ENCODE measurements at regions not wholly inside any gene's neighbourhood (a gene's known extent, or its start where the extent isn't known, plus 50 kb on each side); places are given as distances from the start of the nearest gene placed in this dataset.

DNA sequence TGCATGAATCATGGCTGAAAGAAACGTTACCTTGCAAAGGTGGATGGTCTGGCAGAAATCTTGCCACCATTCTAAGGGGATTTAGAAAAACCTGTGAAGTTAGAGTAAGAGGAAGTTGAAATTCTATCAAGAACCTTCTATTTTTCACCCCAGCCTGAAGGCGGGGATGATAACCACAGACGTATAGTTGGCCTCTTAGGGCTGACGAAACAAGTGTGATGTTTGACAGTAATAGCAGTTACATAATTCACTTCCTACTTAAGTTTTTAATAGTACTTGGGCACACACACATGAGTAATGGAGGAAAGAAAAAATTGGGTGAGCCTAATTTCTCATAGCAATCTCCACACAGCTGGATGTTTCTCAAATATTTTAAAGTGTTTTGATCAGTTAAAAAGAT lies 336.6 kb upstream of the SALL3 start:
- H3K4me1 Mint-ChIP-seq (ENCODE audit: low read depth) = no peaks in the 10 kb centered on the region
- H3K27me3 Mint-ChIP-seq (ENCODE audit: low read depth) = no peaks in the 10 kb centered on the region
- no peak overlapping the region for H3K27ac Mint-ChIP-seq
- DNase-seq (ENCODE audit: low spot score) = no peak
- no peak overlapping the region for H3K4me3 Mint-ChIP-seq
- no peaks in the 10 kb centered on the region for H3K9me3 Mint-ChIP-seq
- no peaks in the 10 kb centered on the region for H3K36me3 Mint-ChIP-seq (ENCODE audit: low read depth)

DNA sequence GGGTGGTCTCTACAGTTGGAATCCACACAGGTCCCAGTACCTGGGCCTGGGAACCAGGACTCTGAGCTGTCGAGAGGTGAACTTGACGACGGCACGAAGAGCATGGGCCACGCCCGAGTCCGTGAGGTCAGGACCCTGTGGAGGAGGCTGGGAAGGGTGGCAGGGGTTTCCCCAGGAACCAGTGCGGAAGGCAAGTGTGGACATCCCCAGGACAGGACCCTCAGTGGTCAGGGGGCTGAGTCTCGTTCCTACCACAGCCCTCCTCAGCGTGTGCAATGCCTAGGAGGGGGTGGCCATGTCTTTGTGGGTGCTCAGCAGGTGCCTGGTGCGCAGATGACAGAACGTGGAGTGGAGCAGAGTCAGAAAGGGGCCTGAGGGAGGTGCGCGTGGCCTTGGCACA lies 335.6 kb upstream of the SALL3 start:
- Mint-ChIP-seq H3K27me3 (ENCODE audit: low read depth) (no peaks in the 10 kb centered on the region), H3K4me3 (no peak overlapping the region), H3K36me3 (ENCODE audit: low read depth) (no peaks in the 10 kb centered on the region), H3K4me1 (ENCODE audit: low read depth) (no peaks in the 10 kb centered on the region), H3K27ac (no peak overlapping the region), H3K9me3 (no peaks in the 10 kb centered on the region)
- no peak for DNase-seq (ENCODE audit: low spot score)

DNA sequence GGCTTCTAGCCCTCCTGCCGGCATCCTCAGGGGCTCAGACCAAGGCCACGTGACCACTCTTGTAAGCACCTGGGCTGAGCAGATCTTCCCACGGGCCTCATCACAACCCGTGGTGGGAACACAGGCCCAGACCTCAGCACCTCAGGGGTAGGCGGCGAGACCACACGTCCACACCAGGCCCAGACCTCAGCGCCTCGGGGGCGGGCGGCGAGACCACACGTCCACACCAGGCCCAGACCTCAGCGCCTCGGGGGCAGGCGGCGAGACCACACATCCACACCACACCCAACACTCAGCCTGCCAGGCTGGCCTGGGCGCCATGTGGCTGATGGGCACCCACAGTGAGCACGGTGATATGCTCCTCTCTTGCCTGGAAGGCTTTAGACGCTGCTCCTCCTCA lies 334.4 kb upstream of the SALL3 start:
- H3K27ac Mint-ChIP-seq = no peak overlapping the region
- no peak overlapping the region for H3K4me3 Mint-ChIP-seq
- no peaks in the 10 kb centered on the region for H3K36me3 Mint-ChIP-seq (ENCODE audit: low read depth)
- H3K27me3 Mint-ChIP-seq (ENCODE audit: low read depth) = no peaks in the 10 kb centered on the region
- no peaks in the 10 kb centered on the region for H3K4me1 Mint-ChIP-seq (ENCODE audit: low read depth)
- no peaks in the 10 kb centered on the region for H3K9me3 Mint-ChIP-seq
- DNase-seq (ENCODE audit: low spot score) = no peak

DNA sequence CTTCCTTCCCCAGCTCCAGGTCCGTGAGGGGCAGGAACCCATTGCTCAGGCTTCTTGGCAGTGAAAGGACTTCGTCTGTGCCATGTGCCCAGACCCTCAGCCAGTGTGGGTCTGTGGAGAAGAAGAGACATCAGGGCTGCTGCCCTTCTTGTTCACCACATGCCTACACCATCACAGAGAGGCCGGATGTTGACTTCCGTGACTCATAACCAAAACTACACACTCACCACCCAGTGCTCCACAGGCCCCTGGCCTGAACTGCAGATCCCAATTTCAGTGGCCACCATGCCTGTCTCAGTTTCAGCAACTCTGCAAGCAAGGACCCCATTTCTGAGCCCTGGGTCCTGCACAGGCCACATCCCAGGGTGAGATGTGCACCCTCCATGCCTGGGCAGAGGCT lies 332.6 kb upstream of the SALL3 start:
- Mint-ChIP-seq H3K36me3 (ENCODE audit: low read depth) (no peaks in the 10 kb centered on the region), H3K4me1 (ENCODE audit: low read depth) (no peaks in the 10 kb centered on the region), H3K27me3 (ENCODE audit: low read depth) (no peaks in the 10 kb centered on the region), H3K4me3 (no peak overlapping the region), H3K9me3 (no peaks in the 10 kb centered on the region), H3K27ac (no peak overlapping the region)
- DNase-seq (ENCODE audit: low spot score) = no peak

DNA sequence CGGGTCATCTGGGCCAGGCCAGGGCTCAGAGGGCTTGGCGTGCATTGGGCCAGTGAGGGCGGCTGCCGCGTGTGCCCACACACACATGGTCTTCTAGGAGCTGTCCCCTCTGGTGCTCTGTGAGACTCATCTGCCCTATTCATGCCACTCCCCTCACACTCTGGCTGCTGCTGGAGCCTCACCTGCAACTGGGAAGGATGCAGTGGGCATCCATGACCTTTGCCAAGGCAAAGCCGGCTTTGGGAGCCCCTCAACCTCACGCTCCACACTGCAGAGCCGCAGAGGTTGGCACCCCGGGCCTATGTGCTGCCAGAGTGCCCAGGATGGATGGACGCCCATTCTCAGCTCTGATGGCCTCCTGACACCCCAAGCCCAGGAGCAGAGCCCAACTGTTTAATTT lies 330.2 kb upstream of the SALL3 start:
- H3K27me3 Mint-ChIP-seq (ENCODE audit: low read depth) = no peaks in the 10 kb centered on the region
- no peak overlapping the region for H3K27ac Mint-ChIP-seq
- no peaks in the 10 kb centered on the region for H3K4me1 Mint-ChIP-seq (ENCODE audit: low read depth)
- H3K9me3 Mint-ChIP-seq = peaks cover 4% of the 10 kb centered on the region
- H3K4me3 Mint-ChIP-seq = no peak overlapping the region
- H3K36me3 Mint-ChIP-seq (ENCODE audit: low read depth) = no peaks in the 10 kb centered on the region
- no peak for DNase-seq (ENCODE audit: low spot score)

DNA sequence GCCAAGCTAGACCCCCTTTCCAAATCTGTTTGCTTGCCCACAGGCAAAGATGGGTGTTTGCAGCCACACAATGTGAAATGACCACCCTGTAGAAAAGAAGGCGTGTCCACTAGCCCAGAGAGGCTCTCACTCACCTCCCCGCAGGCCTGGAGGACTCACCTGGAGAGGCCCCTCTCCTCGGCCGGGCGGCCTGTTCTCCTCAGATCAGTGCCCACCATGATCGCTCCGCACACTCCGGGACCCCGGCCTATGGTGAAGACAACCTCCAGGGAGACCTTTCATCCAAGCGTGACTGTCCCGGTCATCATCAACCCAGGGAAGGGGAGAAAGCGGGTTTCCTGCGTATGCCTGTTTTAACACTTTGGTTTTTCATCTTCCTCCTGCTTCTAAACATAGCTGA lies 328.7 kb upstream of the SALL3 start:
- H3K4me1 Mint-ChIP-seq (ENCODE audit: low read depth) = no peaks in the 10 kb centered on the region
- H3K27me3 Mint-ChIP-seq (ENCODE audit: low read depth) = no peaks in the 10 kb centered on the region
- no peak overlapping the region for H3K4me3 Mint-ChIP-seq

DNA sequence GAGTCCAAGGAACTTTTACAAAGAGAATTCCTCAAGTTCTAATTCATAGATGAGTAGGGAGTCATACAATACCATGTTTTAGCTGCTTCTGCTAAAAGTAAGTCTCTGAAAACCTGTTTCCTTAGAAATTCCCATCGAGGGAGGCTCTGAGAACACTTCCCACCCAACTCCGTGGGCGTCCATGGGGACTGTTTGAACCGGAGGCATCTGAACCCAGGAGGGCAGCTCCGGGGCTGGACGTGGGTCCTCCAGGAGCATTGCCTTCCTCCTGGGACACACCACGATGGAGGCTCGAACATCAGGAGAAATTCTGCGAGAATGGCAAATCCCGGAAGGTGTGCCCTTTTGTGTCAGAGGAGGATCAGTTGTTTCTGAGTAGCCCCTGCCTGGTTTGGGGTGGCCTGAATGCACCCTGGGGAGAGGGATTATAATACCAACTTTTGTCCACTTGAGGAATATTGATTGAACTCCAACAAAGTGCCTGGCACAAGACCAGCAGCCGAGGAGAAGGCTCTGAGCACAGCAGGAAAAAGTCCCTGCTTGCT lies 327.5 kb upstream of the SALL3 start:
- Mint-ChIP-seq H3K4me3 (no peak overlapping the region), H3K4me1 (ENCODE audit: low read depth) (no peaks in the 10 kb centered on the region), H3K27ac (no peak overlapping the region), H3K27me3 (ENCODE audit: low read depth) (no peaks in the 10 kb centered on the region), H3K9me3 (peaks cover 4% of the 10 kb centered on the region), H3K36me3 (ENCODE audit: low read depth) (no peaks in the 10 kb centered on the region)
- no peak for DNase-seq (ENCODE audit: low spot score)

More for the DNA sequence above, 328.7 kb upstream of the SALL3 start:
- no peak for DNase-seq (ENCODE audit: low spot score)
- Mint-ChIP-seq H3K9me3 (peaks cover 4% of the 10 kb centered on the region), H3K36me3 (ENCODE audit: low read depth) (no peaks in the 10 kb centered on the region), H3K27ac (no peak overlapping the region)

DNA sequence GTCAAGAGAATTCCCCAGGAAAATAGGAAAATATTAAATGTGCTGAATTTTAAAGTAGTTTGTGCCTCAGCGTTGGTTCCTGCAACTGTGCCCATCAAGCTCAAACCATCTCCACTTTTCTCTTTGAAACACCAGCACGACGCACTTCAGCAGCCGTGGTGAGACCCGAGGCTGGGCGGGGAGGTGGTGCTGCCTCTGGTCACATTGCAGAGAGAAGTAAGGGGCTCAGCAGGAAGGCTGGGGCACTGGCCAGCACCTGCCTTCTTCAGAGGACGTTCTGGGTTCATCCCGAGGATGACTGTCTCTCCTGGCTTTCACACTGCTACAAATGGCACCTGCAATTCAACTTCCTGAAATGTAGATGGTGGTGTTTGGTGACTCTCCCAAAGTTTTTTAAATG lies 323.7 kb upstream of the SALL3 start:
- H3K4me3 Mint-ChIP-seq = no peak overlapping the region
- H3K9me3 Mint-ChIP-seq = peaks cover 4% of the 10 kb centered on the region
- DNase-seq (ENCODE audit: low spot score) = no peak
- no peaks in the 10 kb centered on the region for H3K27me3 Mint-ChIP-seq (ENCODE audit: low read depth)
- H3K27ac Mint-ChIP-seq = no peak overlapping the region
- H3K36me3 Mint-ChIP-seq (ENCODE audit: low read depth) = no peaks in the 10 kb centered on the region
- H3K4me1 Mint-ChIP-seq (ENCODE audit: low read depth) = no peaks in the 10 kb centered on the region

DNA sequence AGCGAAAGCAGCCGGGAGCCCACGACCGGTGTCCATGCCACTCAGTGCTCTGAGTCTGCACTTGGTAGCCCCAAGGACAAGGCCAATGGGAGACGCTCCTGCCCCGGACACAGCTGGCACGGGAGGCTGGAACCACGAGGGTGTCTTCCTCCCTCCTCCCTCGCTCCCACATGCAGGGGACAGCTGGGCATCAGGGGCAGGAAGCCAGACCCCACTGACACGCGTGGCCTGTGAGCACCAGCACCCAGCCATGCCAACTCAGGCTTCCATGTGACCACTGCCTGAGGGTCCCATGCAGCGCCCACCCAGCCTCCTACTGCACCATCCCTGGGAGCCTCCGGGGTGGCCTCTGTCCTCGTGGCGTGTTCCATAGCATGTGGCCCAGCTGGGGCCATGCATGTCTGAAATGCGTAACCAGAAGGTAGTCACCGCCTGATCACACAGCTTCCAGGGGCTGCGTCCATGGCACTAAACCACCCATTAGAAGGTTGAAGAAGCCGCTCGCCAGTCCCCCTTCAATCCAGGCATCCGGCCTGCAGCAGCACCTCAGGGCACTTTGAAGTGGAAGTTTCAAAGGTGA lies 323.2 kb upstream of the SALL3 start:
- DNase-seq (ENCODE audit: low spot score) = no peak
- Mint-ChIP-seq H3K4me1 (ENCODE audit: low read depth) (no peaks in the 10 kb centered on the region), H3K27me3 (ENCODE audit: low read depth) (no peaks in the 10 kb centered on the region), H3K4me3 (no peak overlapping the region), H3K27ac (no peak overlapping the region), H3K9me3 (peaks cover 4% of the 10 kb centered on the region), H3K36me3 (ENCODE audit: low read depth) (no peaks in the 10 kb centered on the region)

DNA sequence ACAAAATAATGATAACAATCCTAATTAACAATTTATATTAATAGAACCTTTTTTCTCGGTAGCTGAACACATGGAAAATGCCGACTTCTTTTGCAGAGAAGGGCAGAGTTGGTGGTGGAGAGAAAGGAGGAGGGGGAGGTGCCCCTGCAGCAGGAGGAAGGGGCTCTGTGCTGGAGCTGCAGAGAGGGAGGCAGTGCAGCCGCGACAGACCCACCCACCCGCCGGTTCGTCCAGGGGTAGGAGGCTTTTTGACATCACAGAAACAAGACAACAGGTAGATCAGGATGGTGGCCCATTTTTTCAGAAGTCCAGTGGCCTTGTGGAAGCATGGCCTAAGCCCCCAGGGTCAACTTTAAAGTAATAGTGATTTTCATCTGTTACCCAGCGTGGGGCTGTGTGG lies 321.1 kb upstream of the SALL3 start:
- no peaks in the 10 kb centered on the region for H3K36me3 Mint-ChIP-seq (ENCODE audit: low read depth)
- no peak for DNase-seq (ENCODE audit: low spot score)
- H3K27me3 Mint-ChIP-seq (ENCODE audit: low read depth) = no peaks in the 10 kb centered on the region
- H3K9me3 Mint-ChIP-seq = no peaks in the 10 kb centered on the region
- H3K4me3 Mint-ChIP-seq = no peak overlapping the region
- H3K4me1 Mint-ChIP-seq (ENCODE audit: low read depth) = no peaks in the 10 kb centered on the region
- no peak overlapping the region for H3K27ac Mint-ChIP-seq

DNA sequence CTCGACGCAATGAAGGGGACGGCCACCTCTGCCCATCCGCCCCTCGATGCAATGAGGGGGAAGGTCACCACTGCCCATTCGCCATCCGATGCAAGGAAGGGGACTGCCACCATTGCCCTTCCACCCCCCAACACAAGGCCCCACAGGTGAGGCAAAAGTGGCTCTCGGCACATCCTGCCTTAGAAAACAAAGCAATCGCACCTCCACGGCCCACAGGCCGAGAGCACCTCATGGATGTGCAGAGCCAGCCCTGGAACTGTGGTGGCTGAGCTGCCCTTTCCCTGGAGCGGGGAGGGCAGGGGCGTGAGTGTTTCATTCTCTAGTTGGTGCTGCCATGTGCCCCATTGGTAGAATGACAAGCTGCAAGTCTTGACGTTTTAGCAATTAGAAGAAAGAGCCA lies 320.6 kb upstream of the SALL3 start:
- H3K36me3 Mint-ChIP-seq (ENCODE audit: low read depth) = no peaks in the 10 kb centered on the region
- no peak overlapping the region for H3K4me3 Mint-ChIP-seq
- no peaks in the 10 kb centered on the region for H3K4me1 Mint-ChIP-seq (ENCODE audit: low read depth)
- H3K27me3 Mint-ChIP-seq (ENCODE audit: low read depth) = no peaks in the 10 kb centered on the region
- DNase-seq (ENCODE audit: low spot score) = no peak
- H3K27ac Mint-ChIP-seq = no peak overlapping the region
- no peaks in the 10 kb centered on the region for H3K9me3 Mint-ChIP-seq

DNA sequence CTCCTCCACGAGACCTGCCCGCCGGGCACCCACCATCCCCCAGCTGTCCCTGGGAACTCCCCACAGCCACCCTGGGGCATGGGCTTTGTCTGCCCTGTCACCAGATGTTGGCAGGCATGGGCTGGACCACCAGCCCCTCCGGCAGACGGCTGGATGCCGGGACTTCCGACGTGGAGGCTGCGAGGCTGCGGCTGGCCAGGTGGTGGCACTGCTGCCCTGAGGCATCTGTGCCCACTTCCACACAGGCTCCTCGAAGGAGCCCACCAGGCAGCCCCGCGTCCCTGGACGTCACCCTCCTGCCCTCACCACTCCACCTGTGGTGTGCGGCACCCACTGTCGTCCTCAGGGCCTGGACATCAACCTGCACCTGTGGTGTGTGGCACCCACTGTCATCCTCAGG lies 319.9 kb upstream of the SALL3 start:
- H3K36me3 Mint-ChIP-seq (ENCODE audit: low read depth) = no peaks in the 10 kb centered on the region
- H3K27ac Mint-ChIP-seq = no peak overlapping the region
- no peaks in the 10 kb centered on the region for H3K9me3 Mint-ChIP-seq
- H3K27me3 Mint-ChIP-seq (ENCODE audit: low read depth) = no peaks in the 10 kb centered on the region
- H3K4me3 Mint-ChIP-seq = no peak overlapping the region
- DNase-seq (ENCODE audit: low spot score) = no peak
- no peaks in the 10 kb centered on the region for H3K4me1 Mint-ChIP-seq (ENCODE audit: low read depth)

DNA sequence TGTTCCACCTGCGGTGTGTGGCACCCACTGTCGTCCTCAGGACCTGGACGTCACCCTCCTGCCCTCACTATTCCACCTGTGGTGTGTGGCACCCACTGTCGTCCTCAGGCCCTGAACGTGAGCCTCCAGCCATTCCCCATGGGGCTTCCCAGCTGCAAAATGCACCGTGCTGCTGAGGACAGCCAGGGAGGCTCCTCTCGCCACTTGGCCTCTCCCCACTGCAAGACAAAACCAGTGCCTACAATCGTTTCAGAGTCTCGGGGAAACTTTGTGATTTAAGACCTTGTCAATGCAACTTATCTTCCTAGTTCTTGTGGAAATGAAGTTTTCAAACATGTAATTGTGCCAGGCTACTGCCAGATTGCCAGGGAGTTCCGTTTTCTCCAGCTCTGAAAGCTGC lies 319.3 kb upstream of the SALL3 start:
- Mint-ChIP-seq H3K36me3 (ENCODE audit: low read depth) (no peaks in the 10 kb centered on the region), H3K27me3 (ENCODE audit: low read depth) (no peaks in the 10 kb centered on the region), H3K27ac (no peak overlapping the region), H3K4me1 (ENCODE audit: low read depth) (no peaks in the 10 kb centered on the region), H3K9me3 (no peaks in the 10 kb centered on the region), H3K4me3 (no peak overlapping the region)
- DNase-seq (ENCODE audit: low spot score) = no peak

DNA sequence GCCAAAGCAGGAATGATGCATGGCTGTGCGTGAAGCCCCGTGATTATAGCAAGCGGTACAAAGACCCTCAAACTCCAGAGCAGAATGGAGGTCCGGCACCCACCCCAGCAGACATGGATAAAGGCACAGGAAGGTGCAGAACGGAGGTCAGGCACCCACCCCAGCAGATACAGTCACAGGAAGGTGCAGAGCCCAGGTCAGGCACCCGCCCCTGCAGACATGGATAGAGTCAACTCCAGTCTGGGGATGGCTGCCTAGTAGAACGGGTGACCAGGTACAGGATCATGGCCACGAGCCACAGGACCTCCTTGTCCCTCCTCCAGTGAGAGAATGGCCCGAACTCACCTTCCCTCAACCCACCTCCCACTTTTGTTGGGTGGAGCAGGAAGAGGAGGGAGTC lies 318.3 kb upstream of the SALL3 start:
- no peak overlapping the region for H3K27ac Mint-ChIP-seq
- H3K36me3 Mint-ChIP-seq (ENCODE audit: low read depth) = no peaks in the 10 kb centered on the region

DNA sequence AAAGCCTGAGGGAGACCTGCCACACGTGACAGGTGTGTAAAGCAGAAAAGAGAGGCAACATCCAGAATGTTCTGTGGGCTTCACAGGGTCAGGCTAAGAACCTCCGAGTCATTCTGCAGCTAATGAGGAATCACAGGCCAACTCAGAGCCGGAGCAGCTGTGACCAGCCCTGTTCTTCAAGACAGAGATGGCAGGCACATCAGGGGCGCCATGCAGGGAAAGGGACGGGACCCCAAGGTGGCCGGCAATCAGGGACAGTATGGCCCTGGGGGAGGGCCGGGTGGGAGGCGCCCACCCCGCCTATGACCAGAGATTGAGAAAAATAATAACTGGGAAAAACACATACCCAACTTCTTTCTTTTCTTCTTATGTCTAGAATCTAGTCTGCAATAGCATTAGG lies 316.7 kb upstream of the SALL3 start:
- no peaks in the 10 kb centered on the region for H3K27me3 Mint-ChIP-seq (ENCODE audit: low read depth)
- no peaks in the 10 kb centered on the region for H3K9me3 Mint-ChIP-seq
- no peak for DNase-seq (ENCODE audit: low spot score)
- no peak overlapping the region for H3K27ac Mint-ChIP-seq
- no peak overlapping the region for H3K4me3 Mint-ChIP-seq
- H3K4me1 Mint-ChIP-seq (ENCODE audit: low read depth) = no peaks in the 10 kb centered on the region
- H3K36me3 Mint-ChIP-seq (ENCODE audit: low read depth) = no peaks in the 10 kb centered on the region

More for the DNA sequence above, 318.3 kb upstream of the SALL3 start:
- no peaks in the 10 kb centered on the region for H3K4me1 Mint-ChIP-seq (ENCODE audit: low read depth)
- no peak overlapping the region for H3K4me3 Mint-ChIP-seq
- no peak for DNase-seq (ENCODE audit: low spot score)
- H3K9me3 Mint-ChIP-seq = no peaks in the 10 kb centered on the region
- no peaks in the 10 kb centered on the region for H3K27me3 Mint-ChIP-seq (ENCODE audit: low read depth)
